ENCODE measurements at regions not wholly inside any gene's neighbourhood (a gene's known extent, or its start where the extent isn't known, plus 50 kb on each side); places are given as distances from the start of the nearest gene placed in this dataset.

- TF ChIP-seq CTCF (IDR thresholded peaks at IDR 0.05) (no peak), POLR2A (IDR thresholded peaks at IDR 0.05) (no peak)
Measured at GRCh38 chr20:12159261-12159660, 241.6 kb downstream of the BTBD3 start.
